Testis (tissue), 2 donors: ENCODE measurements at regions not wholly inside any gene's neighbourhood (a gene's known extent, or its start where the extent isn't known, plus 50 kb on each side); places are given as distances from the start of the nearest gene placed in this dataset.

Experiments used
- POLR2A ChIP-seq: fragments of 450-650 bp; IDR thresholded peaks from one replicate; pipeline ENCODE4 v1.6.1; 2017; ENCODE audit warnings: antibody characterized with exemption, mild to moderate bottlenecking, moderate library complexity
- TF ChIP-seq, protein P1 (sequence below), 3 experiments: fragments of 450-650 bp in 2 of 3; fragments of 200-600 bp in 1 of 3; sonication (generic) in 1 of 3; IDR thresholded peaks; one replicate each; pipeline ENCODE4 v1.5.1; 2016 to 2019; ENCODE audit warnings: antibody characterized with exemption in 3 of 3, mild to moderate bottlenecking in 2 of 3, moderate library complexity in 1 of 3

DNA sequence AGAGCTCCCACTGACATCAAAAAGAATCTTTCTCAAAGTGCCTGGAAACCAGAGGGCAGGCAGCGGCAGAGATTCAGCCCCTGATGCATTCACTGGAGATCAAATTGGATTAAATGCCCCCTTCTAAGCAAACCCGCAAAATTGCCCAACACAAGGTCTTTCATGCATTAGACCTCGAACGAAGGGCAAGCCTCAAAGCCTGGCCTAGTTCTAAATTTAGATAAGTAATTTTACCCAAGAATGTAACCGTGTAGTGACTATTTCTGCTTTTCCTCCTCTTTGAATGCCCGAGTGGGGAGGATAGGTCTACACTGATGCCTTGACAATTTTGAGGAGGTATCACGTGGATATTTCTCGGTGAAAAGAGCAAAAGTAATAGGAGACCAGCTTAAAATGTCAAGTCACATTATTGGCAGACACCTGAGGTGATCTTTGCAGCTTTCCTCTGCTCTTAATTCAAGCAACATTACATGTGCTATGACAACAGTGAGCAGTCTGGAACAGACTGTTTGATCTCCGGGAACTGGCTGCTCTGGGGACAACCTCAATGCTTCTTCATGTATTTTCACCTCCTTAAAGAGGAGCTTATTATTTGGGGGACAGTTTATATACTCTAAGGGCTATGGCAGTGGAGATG lies 1263.5 kb upstream of the AUTS2 start:
- TF ChIP-seq, protein P1, sequence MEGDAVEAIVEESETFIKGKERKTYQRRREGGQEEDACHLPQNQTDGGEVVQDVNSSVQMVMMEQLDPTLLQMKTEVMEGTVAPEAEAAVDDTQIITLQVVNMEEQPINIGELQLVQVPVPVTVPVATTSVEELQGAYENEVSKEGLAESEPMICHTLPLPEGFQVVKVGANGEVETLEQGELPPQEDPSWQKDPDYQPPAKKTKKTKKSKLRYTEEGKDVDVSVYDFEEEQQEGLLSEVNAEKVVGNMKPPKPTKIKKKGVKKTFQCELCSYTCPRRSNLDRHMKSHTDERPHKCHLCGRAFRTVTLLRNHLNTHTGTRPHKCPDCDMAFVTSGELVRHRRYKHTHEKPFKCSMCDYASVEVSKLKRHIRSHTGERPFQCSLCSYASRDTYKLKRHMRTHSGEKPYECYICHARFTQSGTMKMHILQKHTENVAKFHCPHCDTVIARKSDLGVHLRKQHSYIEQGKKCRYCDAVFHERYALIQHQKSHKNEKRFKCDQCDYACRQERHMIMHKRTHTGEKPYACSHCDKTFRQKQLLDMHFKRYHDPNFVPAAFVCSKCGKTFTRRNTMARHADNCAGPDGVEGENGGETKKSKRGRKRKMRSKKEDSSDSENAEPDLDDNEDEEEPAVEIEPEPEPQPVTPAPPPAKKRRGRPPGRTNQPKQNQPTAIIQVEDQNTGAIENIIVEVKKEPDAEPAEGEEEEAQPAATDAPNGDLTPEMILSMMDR (IDR thresholded peaks at IDR 0.05), result no peak
- TF ChIP-seq POLR2A, result no peak
